ENCODE measurements at regions not wholly inside any gene's neighbourhood (a gene's known extent, or its start where the extent isn't known, plus 50 kb on each side); places are given as distances from the start of the nearest gene placed in this dataset.
"Not testable (repeated sequence)": the region's sequence is repeated elsewhere in the genome, so short reads cannot be mapped to it uniquely, and the experiment has no call there.

DNA sequence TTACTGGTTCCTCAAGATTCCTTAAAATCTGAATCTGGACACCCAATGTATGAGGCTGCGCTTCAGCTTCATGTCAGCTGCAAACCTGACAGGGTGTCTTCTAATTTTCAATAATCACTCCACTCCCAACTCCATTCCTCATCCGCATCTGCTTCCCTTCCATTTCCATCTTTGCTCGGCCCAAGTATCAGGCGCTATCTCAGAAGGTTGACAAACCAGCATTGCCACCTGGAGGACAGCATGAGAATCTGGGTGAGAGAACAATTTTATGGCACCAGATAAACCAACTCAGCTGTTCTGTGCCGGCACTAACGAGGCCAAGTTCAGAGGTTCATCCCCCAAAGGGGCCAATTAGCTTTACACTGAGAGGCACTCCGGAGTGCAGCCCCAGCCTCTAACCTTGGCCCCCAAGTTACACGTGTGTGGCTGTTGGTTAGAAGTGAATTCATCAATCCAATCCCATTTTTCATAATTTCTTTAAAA, 79.1 kb upstream of the LMO2 start:
- DNase-seq: peak in 2 of 6 experiments; percentile 6 to 18

- DNase-seq: no peak
Observed at GRCh38 chr11:33967451-33967850, 75.6 kb upstream of the LMO2 start.

GRCh38 chr11:33965032-33965431, 73.2 kb upstream of the LMO2 start:
- DNase-seq: no peak

- DNase-seq: no peak
Observed at GRCh38 chr11:33959855-33960400, 68.1 kb upstream of the LMO2 start.

DNA sequence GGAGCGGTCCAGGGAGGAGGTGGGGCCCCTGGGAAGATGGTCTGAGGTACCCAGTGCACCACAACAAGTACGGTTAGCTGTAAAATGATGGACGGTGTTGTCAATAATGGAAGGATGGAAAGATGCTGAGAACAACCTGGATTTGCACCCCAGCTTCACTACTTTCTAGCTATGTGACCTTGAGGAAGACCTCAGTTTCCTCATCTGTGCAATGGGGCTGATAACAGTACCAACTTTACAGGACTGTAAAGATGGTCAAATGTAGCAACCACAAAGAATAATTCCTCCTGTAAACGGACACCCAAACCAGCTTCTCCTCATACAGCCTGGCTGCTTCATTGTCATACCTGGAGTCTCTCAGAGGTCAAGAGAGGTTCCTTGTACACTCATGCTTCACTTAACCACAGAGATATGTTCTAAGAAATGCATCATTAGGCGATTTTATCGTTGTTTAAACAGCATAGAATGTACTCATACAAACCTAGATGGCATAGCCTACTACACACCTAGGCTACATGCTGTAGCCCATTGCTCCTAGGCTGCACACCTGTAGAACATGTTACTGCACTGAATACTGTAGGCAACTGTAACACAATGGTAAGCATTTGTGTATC, 65.5 kb upstream of the LMO2 start:
- DNase-seq: no peak

DNA sequence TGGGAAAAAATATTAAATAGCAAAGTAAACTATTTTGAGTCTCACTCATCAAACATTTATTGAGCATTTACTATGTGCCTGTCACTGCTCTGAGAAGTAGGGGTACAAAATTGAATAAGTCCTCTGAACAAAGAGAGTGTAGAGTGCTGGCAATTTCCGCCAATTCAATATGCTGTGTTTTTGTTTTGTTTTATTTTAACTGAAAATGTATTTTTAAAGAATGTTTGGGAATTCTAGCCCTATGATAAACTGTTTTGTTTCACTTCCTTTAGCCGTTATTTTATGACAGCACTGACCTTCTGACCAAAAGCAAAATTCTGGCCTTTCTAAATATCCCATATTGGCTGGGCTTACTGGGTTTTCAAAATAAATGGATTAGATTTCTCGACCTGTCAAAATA, 64.7 kb upstream of the LMO2 start:
- DNase-seq: no peak

DNA sequence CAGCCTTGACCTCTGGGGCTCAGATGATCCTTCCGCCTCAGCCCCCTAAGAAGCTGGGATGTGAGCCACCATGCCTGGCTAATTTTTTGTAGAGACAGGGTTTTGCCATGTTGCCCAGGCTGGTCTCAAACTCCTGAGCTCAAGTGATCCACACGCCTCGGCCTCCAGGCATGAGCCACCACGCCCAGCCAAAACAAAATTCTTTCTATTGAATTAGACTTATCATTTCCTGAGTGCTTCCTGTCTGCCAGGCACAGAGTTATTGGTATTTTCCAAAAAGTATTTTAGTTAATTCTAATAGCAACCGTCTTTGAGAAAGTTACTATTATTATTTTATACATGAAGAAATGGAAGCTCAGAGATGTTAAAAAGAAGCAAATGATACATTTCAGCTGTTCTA, 61.4 kb upstream of the LMO2 start:
- DNase-seq: no peak

- no peak for DNase-seq
Observed at GRCh38 chr11:33952805-33953204, 60.9 kb upstream of the LMO2 start.

- no peak for DNase-seq
Observed at GRCh38 chr11:33949252-33949913, 57.5 kb upstream of the LMO2 start.

DNA sequence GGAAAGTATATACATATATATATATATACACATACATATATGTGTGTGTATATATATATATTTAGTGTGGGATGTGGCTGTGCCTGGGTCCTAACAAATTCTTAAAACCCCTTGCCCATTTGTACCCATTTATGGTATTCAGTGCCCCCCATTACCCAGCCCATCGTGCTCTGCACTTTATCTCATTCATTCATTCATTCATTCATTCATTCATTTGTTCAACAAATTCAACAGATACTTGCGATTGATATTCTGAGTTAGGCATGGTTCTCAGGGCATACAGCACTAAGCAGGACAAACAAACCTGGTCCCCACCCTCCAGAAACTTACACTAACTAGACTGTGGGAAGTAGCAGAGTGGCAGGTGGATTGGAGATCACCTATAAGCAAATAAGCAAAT, 56.6 kb upstream of the LMO2 start:
- DNase-seq: no peak

- DNase-seq: not testable (repeated sequence)
Observed at GRCh38 chr11:33947918-33948317, 56.0 kb upstream of the LMO2 start.

- no peak for DNase-seq
Observed at GRCh38 chr11:33946930-33947329, 55.1 kb upstream of the LMO2 start.

DNA sequence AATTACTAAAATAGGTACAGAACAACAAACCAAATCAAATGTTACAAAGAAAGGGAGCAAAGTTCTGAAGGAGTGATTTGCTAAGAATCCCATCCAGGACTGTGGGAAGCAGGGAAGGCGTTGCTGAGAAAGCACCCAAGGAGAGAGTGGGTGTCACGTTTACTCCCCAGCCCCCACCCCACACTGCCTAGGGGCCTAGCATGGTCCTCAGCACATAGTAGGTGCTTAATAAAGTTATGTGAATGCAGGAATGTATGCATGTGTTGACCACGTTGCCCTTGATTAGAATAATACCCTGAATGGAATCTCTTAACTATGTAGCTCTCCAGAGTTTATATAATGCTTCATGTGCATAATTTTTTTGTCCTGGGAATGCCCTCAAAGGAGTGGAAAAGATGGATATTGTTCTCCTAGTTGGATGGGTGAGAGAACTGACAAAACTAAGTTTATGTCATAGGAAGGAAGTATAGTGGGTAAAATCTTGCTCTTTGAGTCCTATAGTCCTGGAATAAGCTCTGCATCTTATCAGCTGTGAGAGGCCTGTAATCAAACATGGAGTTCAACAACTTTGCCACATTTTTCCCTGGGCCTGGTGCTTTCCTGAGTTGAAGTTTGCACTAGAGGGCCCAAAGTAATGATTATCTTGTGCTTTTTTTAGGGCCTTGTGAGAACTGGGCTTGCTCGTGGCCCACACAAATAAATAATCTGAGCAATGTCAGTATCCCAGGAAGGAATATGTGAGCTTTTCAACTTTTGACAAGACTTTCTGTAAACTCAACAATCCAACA, 53.8 kb upstream of the LMO2 start:
- no peak for DNase-seq

DNA sequence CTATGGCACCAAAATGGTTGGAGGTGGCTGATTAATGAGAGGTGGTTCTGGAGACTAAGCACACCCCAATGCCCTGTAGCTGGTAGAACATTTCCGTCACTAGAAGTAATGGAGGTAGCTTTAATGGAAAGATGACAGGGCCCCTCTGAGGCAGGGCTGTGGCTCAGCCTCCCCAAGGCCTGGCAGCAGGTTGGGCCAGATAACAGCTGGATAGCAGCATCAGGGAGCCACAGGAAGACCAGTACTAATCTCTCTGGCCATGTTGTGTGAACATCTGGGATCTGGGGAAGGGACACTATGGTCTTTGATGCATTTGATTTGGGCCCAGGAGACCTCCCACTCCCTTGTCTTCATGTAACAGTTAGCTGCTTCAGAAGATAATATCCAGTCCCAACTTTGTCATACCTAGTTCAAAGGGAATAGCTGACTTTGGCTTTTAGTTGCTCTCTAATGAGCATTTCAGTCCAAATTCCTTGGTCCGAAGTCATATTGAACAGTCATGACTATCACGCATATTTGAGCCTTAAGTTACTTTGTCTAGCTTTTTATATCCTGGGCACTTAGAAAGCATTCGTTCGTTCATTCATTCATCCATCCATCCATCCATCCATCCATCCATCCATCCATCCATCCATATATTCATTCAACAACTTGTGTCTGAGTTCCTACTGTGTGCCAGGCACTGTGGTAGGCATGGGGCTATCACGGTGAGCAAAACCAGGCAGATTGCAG, 53.0 kb upstream of the LMO2 start:
- no peak for DNase-seq

DNA sequence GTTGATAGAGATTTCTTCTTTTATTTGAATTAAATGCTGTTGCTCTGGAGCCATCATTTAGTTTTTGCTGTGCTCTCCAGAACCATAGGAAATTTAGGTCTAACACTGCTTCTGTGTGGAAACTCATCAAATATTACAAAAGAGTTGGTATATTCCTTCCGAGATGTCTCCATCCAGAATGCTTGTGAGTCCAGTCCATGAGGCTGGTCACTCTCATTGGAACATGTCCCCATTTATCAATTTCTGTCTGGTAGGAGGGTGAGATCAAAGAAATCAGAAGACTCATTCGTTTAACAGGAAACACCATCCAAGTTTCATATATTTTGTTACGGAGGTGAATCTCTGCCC, 52.4 kb upstream of the LMO2 start:
- DNase-seq: no peak

DNA sequence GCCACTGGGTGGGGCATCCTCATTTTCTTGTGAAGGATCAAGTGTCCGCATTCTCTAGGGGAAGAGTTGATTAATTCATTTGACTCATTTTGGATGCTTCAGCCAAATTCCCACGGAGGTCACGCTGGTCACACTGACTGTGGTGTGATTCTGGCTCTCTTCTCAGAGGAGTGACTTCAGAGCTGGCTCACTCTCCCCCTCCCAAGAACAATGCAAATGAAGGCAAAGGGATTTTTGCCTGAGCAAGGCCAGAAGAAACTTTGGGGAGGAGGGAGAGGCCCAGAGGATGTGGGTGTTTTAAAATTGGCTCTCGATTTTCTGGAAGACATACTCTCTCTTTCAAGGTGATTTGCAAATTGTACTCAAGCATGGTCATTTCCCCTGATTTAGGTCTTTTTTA, 51.1 kb upstream of the LMO2 start:
- DNase-seq: no peak

DNA sequence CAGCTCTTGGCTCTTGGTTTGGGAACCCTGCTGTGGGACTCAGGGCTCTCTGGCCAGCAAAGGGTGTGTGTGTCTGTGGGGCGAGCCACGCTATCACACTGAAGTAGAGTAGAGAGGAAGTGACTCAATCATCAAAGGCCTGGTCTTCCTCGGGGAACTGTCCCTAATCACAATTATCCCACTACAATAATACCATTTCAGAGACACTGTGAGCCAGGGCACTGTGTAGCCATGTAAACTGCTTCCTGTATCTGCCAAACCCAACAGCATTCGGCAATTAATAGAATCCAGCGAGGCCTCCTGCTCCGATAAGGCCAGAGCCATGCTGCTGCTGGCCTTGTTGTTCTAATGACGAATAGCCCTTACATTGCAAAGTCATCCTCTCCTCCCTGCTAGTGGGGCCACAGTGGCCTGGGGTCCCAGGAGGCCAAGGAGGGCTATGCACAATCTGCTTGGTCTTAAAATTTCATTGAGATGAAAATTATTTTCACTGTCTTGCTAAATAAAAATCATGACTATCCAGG, 49.8 kb upstream of the LMO2 start:
- DNase-seq: no peak

Measured in stimulated activated naive CD4-positive, alpha-beta T cell (primary cell).